ENCODE measurements at regions not wholly inside any gene's neighbourhood (a gene's known extent, or its start where the extent isn't known, plus 50 kb on each side); places are given as distances from the start of the nearest gene placed in this dataset.

GRCh38 chr12:130011611-130012385, 108.0 kb upstream of the TMEM132D start:
- no peaks in the 10 kb centered on the region for H3K36me3 ChIP-seq (ENCODE audit: insufficient read depth, low read length, poor library complexity, severe bottlenecking)
- intact Hi-C loops (cut with micrococcal nuclease; ENCODE audit: unreplicated experiment): loop anchor here (2.0 to 10.0 kb wide), 3 partner anchors 1227 to 1753 kb away; no protein-coding TSS in a partner anchor
- ChIA-PET POLR2A (ENCODE audit: low non-redundant PET) (no interaction called here), CTCF (no interaction called here)
- no peaks in the 10 kb centered on the region for H3K9me3 ChIP-seq (ENCODE audit: low read depth, low read length, poor library complexity, severe bottlenecking)
- no peaks in the 10 kb centered on the region for H3K4me1 ChIP-seq (ENCODE audit: insufficient read depth, low read length, poor library complexity, severe bottlenecking)
- no peak overlapping the region for H3K27ac ChIP-seq (ENCODE audit: low read depth, low read length, poor library complexity, severe bottlenecking)
- no peak for TF ChIP-seq EZH2 (IDR thresholded peaks at IDR 0.05; ENCODE audit: borderline replicate concordance, low read depth, low read length, poor library complexity, severe bottlenecking)
- TF ChIP-seq, protein P1, sequence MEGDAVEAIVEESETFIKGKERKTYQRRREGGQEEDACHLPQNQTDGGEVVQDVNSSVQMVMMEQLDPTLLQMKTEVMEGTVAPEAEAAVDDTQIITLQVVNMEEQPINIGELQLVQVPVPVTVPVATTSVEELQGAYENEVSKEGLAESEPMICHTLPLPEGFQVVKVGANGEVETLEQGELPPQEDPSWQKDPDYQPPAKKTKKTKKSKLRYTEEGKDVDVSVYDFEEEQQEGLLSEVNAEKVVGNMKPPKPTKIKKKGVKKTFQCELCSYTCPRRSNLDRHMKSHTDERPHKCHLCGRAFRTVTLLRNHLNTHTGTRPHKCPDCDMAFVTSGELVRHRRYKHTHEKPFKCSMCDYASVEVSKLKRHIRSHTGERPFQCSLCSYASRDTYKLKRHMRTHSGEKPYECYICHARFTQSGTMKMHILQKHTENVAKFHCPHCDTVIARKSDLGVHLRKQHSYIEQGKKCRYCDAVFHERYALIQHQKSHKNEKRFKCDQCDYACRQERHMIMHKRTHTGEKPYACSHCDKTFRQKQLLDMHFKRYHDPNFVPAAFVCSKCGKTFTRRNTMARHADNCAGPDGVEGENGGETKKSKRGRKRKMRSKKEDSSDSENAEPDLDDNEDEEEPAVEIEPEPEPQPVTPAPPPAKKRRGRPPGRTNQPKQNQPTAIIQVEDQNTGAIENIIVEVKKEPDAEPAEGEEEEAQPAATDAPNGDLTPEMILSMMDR (conservative IDR thresholded peaks at IDR 0.05; ENCODE audit: low read depth, low read length): no peak
- no peak for DNase-seq (ENCODE audit: low spot score)
- no peak overlapping the region for H3K4me3 ChIP-seq (ENCODE audit: low read depth, low read length, poor library complexity, severe bottlenecking)
- H3K27me3 ChIP-seq (replicated peaks; ENCODE audit: insufficient read depth, low read depth, low read length, poor library complexity): peaks cover 50% of the 10 kb centered on the region
- no TSS peak for BruUV-seq (replicated peaks)

DNA sequence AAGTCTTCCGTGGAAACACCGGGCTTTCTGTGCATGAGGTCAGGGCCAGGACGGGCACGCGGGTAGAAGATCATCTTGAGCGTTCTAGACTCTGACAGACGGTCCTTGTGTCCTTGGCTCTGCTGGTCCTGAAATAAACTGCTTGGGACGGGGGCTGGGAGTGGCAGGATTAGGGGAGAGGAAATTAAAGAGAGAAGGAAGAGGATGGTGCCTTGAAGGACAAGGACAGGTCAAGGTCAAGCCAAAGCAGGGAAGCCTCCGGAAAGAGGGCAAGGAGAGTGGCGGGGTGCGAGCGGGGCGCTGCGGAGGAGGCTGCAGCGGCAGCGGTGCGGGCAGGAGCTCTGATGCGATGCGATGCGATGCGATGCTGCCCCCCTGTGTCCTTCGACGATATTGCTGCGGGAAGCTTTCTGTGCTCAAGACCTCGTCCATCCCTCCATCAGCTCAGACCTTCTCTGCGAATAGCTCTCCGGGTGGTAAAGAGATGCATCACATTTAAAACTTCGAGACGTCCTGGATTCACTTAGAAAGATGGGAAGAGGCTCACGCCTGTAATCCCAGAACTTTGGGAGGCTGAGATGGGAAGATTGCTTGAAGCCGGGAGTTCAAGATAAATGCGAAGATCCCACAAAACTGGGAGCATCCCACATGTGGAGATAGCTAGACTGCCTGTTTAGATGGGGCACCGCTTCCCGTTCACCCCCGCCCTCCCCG, 110.1 kb upstream of the TMEM132D start:
- ChIA-PET POLR2A (ENCODE audit: low non-redundant PET) (no interaction called here), CTCF (interaction anchor here (0.5 to 1.5 kb wide), 9 partner anchors 10 to 1755 kb away, joined by 3 to 13 read pairs (median 5); no protein-coding TSS in a partner anchor)
- no peak for TF ChIP-seq EZH2 (IDR thresholded peaks at IDR 0.05; ENCODE audit: borderline replicate concordance, low read depth, low read length, poor library complexity, severe bottlenecking)
- TF ChIP-seq, protein P1 (conservative IDR thresholded peaks at IDR 0.05; ENCODE audit: low read depth, low read length): peak; percentile 68
- Histone ChIP-seq H3K36me3 (ENCODE audit: insufficient read depth, low read length, poor library complexity, severe bottlenecking) (no peaks in the 10 kb centered on the region), H3K27me3 (replicated peaks; ENCODE audit: insufficient read depth, low read depth, low read length, poor library complexity) (peaks cover 63% of the 10 kb centered on the region), H3K9me3 (ENCODE audit: low read depth, low read length, poor library complexity, severe bottlenecking) (no peaks in the 10 kb centered on the region), H3K4me1 (ENCODE audit: insufficient read depth, low read length, poor library complexity, severe bottlenecking) (no peaks in the 10 kb centered on the region), H3K27ac (ENCODE audit: low read depth, low read length, poor library complexity, severe bottlenecking) (no peak overlapping the region), H3K4me3 (ENCODE audit: low read depth, low read length, poor library complexity, severe bottlenecking) (no peak overlapping the region)
- peak; percentile 67 for DNase-seq (ENCODE audit: low spot score)
- BruUV-seq (replicated peaks): no TSS peak
- intact Hi-C loops (cut with micrococcal nuclease; ENCODE audit: unreplicated experiment): loop anchor here (2.0 to 10.0 kb wide), 3 partner anchors 1229 to 1755 kb away; no protein-coding TSS in a partner anchor

GRCh38 chr12:130014485-130014807, 110.6 kb upstream of the TMEM132D start:
- H3K9me3 ChIP-seq (ENCODE audit: low read depth, low read length, poor library complexity, severe bottlenecking): no peaks in the 10 kb centered on the region
- intact Hi-C loops (cut with micrococcal nuclease; ENCODE audit: unreplicated experiment): loop anchor here (5.0 to 10.0 kb wide), 2 partner anchors 1230 to 1482 kb away; no protein-coding TSS in a partner anchor
- TF ChIP-seq, protein P1 (conservative IDR thresholded peaks at IDR 0.05; ENCODE audit: low read depth, low read length): no peak
- TF ChIP-seq EZH2 (IDR thresholded peaks at IDR 0.05; ENCODE audit: borderline replicate concordance, low read depth, low read length, poor library complexity, severe bottlenecking): no peak
- DNase-seq (ENCODE audit: low spot score): no peak
- no peak overlapping the region for H3K4me3 ChIP-seq (ENCODE audit: low read depth, low read length, poor library complexity, severe bottlenecking)
- no peaks in the 10 kb centered on the region for H3K4me1 ChIP-seq (ENCODE audit: insufficient read depth, low read length, poor library complexity, severe bottlenecking)
- ChIA-PET POLR2A (ENCODE audit: low non-redundant PET) (no interaction called here), CTCF (interaction anchor here (0.5 to 1.5 kb wide), 8 partner anchors 10 to 1755 kb away, joined by 3 to 13 read pairs (median 6); no protein-coding TSS in a partner anchor)
- no peaks in the 10 kb centered on the region for H3K36me3 ChIP-seq (ENCODE audit: insufficient read depth, low read length, poor library complexity, severe bottlenecking)
- H3K27me3 ChIP-seq (replicated peaks; ENCODE audit: insufficient read depth, low read depth, low read length, poor library complexity): peaks cover 62% of the 10 kb centered on the region
- BruUV-seq (replicated peaks): no TSS peak
- H3K27ac ChIP-seq (ENCODE audit: low read depth, low read length, poor library complexity, severe bottlenecking): no peak overlapping the region

All from A673 (cell line).